ENCODE measurements at regions not wholly inside any gene's neighbourhood (a gene's known extent, or its start where the extent isn't known, plus 50 kb on each side); places are given as distances from the start of the nearest gene placed in this dataset.

DNA sequence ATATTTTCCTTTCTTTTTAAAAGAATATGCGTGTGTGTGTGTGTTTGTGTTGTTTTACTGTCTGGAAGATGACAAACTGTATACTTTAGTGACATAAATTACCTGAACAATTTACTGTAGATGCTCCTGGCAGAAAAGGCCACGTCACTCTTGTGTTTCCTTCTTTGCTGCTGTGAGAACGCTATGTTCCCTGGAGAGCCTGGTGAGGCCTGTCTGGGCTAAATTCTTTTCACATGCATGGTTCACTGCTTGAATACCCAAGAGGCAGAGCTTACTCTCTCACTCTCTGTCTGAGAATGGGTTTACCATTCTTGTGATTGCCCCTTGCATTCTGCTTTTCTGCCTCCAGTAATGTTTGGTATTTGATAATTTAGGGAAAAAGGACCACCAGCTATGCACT lies 64.3 kb downstream of the EDN1 start:
- WGBS, 5 donors = 62 to 73% (median 65%) methylated on average over 3 of the region's 3 CpGs
- Histone ChIP-seq H3K27ac (no peak overlapping the region), H3K27me3 (replicated peaks in 1 of 7) (no peaks in the 10 kb centered on the region), H3K4me1 (peaks cover 0 to 49% (median 20%) of the 10 kb centered on the region in 6 donors), H3K36me3 (no peaks in the 10 kb centered on the region), H3K9me3 (peaks cover 5 to 32% (median 25%) of the 10 kb centered on the region in 8 donors), H3K4me3 (no peak overlapping the region)
- no peak for DNase-seq
- intact Hi-C loops (cut with DNase I; ENCODE audit: low total_unique reads) = no loop called here
- TF ChIP-seq POLR2AphosphoS5 (IDR thresholded peaks at IDR 0.05) = peak in 1 of 3 donors; percentile 54
- TF ChIP-seq, protein P1, sequence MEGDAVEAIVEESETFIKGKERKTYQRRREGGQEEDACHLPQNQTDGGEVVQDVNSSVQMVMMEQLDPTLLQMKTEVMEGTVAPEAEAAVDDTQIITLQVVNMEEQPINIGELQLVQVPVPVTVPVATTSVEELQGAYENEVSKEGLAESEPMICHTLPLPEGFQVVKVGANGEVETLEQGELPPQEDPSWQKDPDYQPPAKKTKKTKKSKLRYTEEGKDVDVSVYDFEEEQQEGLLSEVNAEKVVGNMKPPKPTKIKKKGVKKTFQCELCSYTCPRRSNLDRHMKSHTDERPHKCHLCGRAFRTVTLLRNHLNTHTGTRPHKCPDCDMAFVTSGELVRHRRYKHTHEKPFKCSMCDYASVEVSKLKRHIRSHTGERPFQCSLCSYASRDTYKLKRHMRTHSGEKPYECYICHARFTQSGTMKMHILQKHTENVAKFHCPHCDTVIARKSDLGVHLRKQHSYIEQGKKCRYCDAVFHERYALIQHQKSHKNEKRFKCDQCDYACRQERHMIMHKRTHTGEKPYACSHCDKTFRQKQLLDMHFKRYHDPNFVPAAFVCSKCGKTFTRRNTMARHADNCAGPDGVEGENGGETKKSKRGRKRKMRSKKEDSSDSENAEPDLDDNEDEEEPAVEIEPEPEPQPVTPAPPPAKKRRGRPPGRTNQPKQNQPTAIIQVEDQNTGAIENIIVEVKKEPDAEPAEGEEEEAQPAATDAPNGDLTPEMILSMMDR (IDR thresholded peaks at IDR 0.05 in 8 of 11, conservative IDR thresholded peaks at IDR 0.05 in 3 of 11) = no peak

DNA sequence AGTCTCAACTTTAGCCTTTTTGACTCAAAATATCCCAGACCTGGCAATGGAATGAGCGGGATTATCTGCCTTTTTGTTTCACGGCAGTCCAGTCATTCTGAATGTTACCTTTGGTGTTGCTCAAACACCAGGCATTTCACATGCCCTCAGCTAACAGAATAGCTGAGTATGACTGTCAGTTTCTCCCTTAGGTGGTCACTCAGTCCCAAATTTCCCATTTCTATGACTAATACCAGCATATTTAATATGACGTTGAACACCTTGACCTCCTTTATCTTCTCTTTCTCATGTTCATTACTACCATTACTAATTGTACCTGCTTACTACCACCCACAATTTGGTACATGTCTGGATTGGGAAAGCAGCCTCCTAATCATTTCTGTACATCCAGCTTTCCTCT lies 65.2 kb downstream of the EDN1 start:
- no peak overlapping the region for H3K27ac ChIP-seq

DNA sequence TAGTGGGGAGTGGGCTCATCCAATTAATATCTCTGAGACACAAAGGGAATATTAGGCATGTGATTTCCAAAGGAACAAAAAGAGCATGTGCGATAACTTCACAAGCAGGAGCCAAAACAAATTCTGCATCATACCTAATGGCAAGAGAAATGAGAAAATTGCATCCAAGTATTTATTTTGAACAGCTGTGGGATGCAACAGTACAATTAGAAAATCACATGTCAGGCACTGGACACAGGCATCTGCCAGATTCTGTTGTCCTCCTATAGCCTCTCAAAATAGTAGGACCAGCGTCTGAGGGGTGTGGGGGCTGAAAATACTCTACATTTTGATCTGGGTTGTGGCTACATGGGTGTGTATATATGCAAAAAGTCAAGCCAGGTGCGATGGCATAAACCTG lies 66.3 kb downstream of the EDN1 start:
- TF ChIP-seq, protein P1 (IDR thresholded peaks at IDR 0.05 in 8 of 11, conservative IDR thresholded peaks at IDR 0.05 in 3 of 11) = no peak
- TF ChIP-seq POLR2AphosphoS5 (IDR thresholded peaks at IDR 0.05) = no peak
- TF ChIP-seq POLR2A (IDR thresholded peaks at IDR 0.05) = no peak
- H3K9me3 ChIP-seq = peaks cover 2 to 21% (median 18%) of the 10 kb centered on the region in 8 donors
- H3K4me3 ChIP-seq = no peak overlapping the region
- H3K27ac ChIP-seq = no peak overlapping the region
- no peaks in the 10 kb centered on the region for H3K36me3 ChIP-seq
- WGBS, 5 donors = 82 to 94% (median 88%) methylated on average over 3 of the region's 3 CpGs
- H3K4me1 ChIP-seq = peaks cover 0 to 54% (median 23%) of the 10 kb centered on the region in 6 donors
- intact Hi-C loops (cut with DNase I; ENCODE audit: low total_unique reads) = no loop called here
- H3K27me3 ChIP-seq (replicated peaks in 1 of 7) = no peaks in the 10 kb centered on the region
- DNase-seq = no peak

More for the DNA sequence above, 65.2 kb downstream of the EDN1 start:
- no peaks in the 10 kb centered on the region for H3K36me3 ChIP-seq
- H3K9me3 ChIP-seq = peaks cover 5 to 32% (median 25%) of the 10 kb centered on the region in 8 donors
- peaks cover 0 to 54% (median 23%) of the 10 kb centered on the region in 6 donors for H3K4me1 ChIP-seq
- TF ChIP-seq, protein P1 (IDR thresholded peaks at IDR 0.05 in 8 of 11, conservative IDR thresholded peaks at IDR 0.05 in 3 of 11) = no peak
- TF ChIP-seq POLR2AphosphoS5 (IDR thresholded peaks at IDR 0.05) (no peak), POLR2A (IDR thresholded peaks at IDR 0.05) (no peak)
- intact Hi-C loops (cut with DNase I; ENCODE audit: low total_unique reads) = no loop called here
- no peak overlapping the region for H3K4me3 ChIP-seq
- no peaks in the 10 kb centered on the region for H3K27me3 ChIP-seq (replicated peaks in 1 of 7)
- WGBS, 5 donors = 77 to 96% (median 86%) methylated on average over 3 of the region's 3 CpGs
- DNase-seq = no peak

DNA sequence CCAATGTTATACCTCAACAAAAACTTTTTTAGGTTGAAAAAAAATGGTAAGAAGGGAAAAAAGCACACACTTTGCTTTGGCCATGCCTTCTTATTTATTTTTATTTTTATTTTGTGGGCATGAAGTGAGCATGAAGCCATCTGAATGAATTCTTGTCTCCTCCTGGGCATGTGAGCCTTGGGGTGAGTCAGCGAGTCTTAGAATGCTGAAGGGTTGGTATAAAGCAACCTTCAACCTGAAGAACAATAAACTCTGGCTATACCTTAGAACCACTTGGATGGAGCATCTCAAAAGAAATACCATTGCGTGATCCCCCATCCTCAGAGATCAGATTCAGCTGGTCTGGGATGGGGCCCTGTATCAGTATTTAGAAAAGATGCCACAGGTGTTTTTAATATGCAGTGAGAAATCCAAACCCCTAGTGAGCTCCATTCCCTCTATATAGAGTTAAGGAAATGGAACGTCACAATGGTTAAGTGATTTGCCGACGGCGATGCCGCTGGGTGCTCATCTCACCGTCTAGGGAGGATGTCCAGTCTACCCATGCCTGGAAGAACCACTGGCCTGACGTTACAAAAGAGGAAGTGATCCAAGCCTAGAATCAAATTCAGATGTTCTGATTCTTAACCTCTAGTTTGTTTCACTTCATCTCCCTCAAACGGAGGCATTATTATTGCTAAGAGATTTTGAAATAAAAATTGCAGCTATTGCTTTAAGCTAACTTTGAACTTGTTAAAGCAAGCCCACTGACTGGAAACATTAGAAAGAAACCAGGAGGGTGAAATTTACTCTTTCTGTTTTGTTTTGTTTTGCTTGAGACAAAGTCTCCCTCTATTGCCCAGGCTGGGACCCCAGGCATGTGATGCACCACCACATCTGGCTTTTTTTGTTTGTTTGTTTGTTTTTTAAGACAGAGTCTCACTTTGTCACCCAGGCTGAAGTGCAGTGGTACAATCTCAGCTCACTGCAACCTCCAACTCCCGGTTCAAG lies 67.1 kb downstream of the EDN1 start:
- WGBS, 5 donors = 57 to 72% (median 64%) methylated on average over 11 of the region's 11 CpGs

More for the DNA sequence above, 67.1 kb downstream of the EDN1 start:
- no peak for DNase-seq
- intact Hi-C loops (cut with DNase I; ENCODE audit: low total_unique reads) = no loop called here
- Histone ChIP-seq H3K27ac (peak overlapping the region in 2 of 8 donors; percentile 41 to 42), H3K4me3 (no peak overlapping the region), H3K27me3 (replicated peaks in 1 of 7) (no peaks in the 10 kb centered on the region), H3K4me1 (peaks cover 0 to 58% (median 23%) of the 10 kb centered on the region in 6 donors), H3K36me3 (no peaks in the 10 kb centered on the region), H3K9me3 (peaks cover 0 to 12% (median 10%) of the 10 kb centered on the region in 8 donors)
- TF ChIP-seq, protein P1 (IDR thresholded peaks at IDR 0.05 in 8 of 11, conservative IDR thresholded peaks at IDR 0.05 in 3 of 11) = no peak
- TF ChIP-seq POLR2A (IDR thresholded peaks at IDR 0.05) (no peak), POLR2AphosphoS5 (IDR thresholded peaks at IDR 0.05) (peak in 1 of 3 donors; percentile 20)

All from spleen (tissue), 11 donors.